Left lobe of liver (tissue), 2 donors: ENCODE measurements at regions not wholly inside any gene's neighbourhood (a gene's known extent, or its start where the extent isn't known, plus 50 kb on each side); places are given as distances from the start of the nearest gene placed in this dataset.

Experiments
- ATAC-seq: fragments of 200-7000 bp; cut with Tn5 transposase; one replicate; pipeline ENCODE4 v1.9.1; 2020; ENCODE audit warnings: mild to moderate bottlenecking, moderate library complexity
- DNase-seq: peaks from one replicate; pipeline ENCODE4 v3.0.0-alpha.2; 2020; ENCODE audit warnings: low spot score
- donor health status: DM: no; HTN: no; CAD: no; lungs with moderate emphysema.
- donor health status: DM: no; HTN: yes; CAD: no.

DNA sequence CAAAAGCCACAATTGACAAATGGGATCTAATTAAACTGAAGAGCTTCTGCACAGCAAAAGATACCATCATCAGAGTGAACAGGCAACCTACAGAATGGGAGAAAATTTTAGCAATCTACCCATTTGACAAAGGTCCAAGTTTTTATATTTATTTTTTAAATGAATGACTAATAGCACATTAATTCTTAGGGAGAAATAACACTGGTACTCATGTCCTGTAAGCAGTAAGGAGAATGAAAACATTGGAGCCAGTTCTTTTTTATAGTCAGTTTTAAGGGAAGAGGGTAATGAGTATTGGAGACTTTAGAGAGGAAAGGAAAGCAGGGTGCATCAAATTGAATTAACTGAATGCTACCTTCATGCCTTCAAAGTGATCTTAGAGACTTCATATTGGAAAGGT lies 404.7 kb upstream of the TGFBR2 start:
- ATAC-seq (no peak), DNase-seq (no peak)

DNA sequence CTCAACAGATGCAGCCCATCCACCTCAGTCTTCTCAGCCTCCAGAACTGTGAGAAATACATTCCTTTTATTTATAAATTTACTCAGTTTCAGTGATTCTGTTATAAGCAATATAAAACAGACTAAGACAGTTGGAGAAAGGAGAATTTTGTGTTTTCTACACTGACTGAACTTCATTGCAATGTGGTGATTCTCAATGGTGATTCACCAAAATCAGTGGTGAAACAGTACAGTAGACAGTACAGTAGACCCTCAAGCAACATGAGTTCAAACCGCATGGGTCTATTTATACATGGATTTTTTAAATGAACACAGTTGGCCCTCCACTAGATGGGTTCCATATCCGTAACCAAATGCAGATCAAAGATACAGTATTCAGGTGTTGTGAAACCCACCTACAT lies 403.1 kb upstream of the TGFBR2 start:
- ATAC-seq (no peak), DNase-seq (no peak)

DNA sequence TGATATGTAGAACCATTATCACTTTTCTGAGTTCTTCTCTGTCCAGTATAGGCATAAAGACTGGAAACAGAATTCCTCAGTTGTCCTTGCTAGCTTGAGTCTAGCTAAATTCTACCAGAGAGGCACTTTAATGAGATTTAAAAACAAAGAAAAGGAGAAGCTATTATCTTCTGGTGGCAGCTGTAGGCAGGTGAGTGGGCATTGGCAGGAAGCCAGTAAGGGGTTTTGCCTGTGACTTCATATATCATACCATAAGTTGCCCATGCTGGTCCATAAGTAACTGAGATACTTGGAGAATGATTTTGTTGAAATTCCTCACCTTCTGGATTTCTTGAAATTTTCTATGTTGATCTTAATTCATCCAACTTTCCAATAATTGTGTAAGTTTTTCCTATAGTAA lies 402.3 kb upstream of the TGFBR2 start:
- DNase-seq (no peak), ATAC-seq (no peak)

DNA sequence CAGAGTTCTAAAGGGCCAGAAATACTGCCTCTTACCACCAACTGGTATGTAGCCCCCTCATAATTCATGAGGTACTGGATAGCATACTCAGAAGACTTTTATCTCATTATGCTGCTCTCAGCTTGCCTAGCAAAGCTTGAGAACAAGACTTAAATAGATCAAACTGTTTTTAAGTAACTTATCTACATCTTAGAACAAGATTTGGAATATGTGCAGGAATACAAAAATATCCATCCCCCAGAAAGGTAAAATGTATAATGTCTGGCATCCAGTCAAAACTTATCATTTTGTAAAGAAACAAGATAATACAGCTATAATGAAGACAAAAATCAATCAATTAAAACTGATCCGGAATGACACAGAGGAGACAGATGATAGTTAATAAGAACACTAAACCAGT lies 400.4 kb upstream of the TGFBR2 start:
- DNase-seq (no peak), ATAC-seq (no peak)

DNA sequence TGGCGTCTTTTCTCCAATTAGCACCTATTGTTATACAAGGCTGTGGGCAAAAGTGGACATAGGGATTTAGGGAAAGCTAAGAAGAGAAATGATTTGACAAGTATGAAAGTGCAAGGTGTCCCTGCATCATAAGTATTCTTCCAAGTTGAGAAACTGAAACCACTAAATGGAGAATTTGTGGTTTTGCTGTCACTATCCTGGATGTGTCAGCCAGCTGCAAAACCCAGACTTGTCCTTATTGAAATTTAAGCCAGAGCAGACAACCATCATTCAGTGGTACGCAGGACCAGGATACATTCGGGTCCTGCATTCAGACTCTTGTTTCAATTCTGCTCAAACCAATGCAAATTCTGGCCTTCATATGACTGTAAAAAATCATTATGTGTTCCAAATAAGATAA lies 384.8 kb upstream of the TGFBR2 start:
- DNase-seq (no peak), ATAC-seq (no peak)

DNA sequence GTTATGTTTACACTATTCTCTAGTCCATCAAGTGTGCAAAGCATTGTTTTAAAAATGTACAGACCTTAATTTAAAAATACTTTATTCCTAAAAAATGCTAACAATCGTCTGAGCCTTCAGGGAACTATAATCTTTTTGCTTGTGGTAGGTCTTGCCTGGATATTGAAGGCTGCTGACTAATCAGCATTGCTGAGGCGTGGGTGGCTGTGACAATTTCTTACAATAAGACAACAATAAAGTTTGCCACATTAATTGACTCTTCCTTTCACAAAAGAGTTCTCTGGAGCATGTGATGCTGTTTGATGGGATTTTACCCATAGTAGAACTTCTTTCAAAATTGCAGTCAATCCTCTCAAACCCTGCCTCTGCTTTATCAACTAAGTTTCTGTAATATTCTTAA lies 384.0 kb upstream of the TGFBR2 start:
- DNase-seq = no peak
- ATAC-seq = no peak

DNA sequence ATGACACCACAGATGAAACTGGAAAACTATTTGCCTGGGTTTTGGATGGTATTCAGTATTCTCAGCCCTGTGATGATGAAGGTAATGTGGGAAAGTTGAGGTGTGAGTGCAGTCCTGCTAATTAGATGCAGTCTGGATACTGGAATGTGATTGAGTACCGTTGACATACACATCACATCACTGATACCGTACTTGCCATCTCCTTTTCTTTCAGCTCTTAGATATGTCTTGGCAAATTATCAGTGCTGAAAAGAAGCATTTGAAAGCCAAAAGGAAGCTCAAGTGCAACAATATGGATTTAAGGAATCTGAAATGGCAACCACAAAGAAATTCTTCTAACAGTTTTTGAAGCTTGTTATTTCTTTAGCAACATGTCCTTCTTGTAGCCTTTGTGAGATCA lies 381.4 kb upstream of the TGFBR2 start:
- no peak for ATAC-seq
- no peak for DNase-seq

DNA sequence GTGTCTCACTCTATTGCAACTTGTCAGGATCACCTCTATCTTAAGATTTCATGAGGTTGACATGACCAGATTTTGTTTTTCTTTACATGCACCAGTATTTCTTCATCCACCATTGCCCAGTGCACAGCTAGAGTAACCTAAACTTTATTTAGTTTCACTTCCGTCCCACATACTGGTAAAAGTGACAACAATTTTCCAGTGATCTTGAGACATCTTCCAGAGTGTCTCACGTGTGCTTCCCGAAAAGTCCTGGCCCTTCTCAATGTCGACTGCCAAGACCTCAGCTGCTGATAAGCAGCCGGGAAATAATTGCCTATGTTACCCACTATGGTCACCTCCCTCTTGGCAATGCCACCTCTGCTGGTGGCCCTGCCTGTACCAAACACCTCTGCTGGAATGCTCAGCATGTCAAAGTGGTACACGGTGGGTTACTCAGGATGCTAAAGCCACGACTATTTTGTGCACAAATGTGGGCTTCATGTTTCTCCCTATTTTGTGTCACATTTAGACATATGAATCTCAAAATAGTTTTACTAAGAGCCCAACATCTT lies 379.7 kb upstream of the TGFBR2 start:
- no peak for ATAC-seq
- DNase-seq = no peak

DNA sequence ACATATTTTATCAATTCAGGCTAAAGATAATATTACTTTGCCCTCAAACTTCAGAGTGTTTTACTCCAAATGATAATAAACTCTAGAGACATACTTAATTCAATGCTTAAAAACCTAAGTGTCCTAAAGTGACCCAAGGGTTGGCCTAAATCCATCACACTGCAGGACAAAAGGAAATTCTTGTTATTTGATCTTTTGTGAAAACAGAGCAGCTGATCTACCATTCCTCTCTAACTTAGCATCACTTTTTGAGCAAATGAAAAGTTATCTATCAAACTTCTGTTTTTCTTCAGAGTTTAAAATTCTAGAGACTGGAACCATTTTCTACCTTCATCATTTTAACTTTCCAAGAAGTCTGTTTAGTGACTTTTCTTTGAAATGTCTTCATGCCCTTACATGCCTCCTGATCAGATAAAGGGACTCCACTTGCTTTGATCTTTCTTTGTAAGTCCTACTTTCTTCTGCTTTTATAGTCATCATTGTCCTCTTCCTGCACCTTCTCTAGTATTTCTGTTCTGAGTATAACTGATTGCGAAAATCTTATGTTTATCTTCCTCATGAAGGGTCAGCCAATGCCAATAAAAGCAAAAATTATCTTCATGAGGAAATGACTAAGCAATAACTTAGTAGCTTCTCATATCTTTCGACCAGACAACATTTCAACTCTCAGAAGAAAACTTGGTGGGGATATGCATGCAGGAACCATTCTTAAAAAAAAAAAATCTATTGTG lies 378.7 kb upstream of the TGFBR2 start:
- ATAC-seq (peak; percentile 74), DNase-seq (no peak)

DNA sequence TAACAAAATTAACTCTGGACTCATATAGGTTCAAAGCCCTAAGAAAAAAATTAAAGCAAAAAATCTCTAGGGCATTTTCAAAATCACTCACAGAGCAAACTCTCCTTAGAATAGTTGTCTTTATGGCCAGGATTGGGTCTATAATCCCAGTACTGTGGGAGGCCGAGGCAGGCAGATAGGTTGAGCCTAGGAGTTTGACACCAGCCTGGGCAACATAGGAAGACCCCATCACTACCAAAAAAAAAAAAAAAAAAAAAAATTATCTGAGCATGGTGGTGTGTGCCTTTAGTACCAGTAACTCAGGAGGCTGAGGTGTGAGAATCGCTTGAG lies 378.1 kb upstream of the TGFBR2 start:
- DNase-seq (no peak), ATAC-seq (no peak)

DNA sequence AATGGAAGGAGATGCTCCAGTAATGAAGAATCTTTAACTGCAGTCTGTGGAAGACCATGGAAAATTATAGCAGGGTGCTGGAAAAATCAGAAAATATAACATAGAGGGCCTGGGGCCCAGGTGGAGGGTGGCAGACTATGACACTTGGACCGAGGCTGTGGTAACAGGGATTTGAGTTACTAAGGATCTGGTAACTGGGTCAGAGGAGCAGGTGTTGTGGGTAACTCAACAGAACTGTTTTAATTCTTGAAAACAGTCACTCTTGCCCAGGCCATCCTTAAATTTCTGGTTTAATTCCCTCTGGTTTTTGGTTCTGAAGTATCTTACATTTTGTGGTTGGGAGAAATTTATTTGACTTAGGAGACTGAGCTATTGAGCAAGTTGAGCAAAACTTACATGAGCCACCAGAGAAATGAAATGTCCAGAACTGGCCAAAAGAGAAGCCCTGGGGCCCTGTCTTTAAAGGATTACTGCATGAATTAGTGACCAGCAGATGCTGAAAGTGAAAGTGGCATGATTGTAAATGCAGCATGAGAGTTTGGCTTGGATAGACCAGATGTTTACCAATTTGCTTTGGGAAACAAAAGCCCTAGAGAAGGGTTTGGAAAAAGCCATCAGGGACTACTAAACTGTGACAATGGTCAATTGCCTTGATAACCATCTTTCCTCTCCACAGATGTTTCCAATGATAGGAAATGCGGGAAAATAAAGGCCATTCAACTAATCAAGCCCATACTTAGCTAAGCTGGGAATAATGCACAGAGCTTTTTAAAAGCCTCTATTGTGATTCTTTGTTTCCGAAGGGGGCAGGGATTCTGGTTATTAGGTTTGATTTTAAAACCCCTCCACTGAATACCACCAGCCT lies 374.9 kb upstream of the TGFBR2 start:
- DNase-seq = no peak
- peak; percentile 71 for ATAC-seq

DNA sequence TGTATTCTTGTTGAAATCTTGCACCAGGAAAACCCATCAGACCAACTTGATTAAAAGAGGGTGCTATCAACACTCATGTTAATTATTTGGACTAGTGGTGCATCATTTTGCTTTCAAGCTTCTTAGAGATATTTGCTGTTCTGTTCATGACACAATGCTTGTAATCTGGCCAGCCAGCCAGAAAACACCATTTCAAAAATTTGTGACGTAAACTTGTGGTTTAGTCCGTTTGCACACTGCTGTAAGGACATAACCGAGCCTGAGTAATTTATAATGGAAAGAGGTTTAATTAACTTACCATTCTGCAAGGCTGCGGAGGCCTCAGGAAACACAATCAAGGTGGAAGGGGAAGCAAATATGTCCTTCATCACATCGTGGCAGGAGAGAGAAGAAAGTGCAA lies 374.3 kb upstream of the TGFBR2 start:
- ATAC-seq = peak; percentile 25
- no peak for DNase-seq

DNA sequence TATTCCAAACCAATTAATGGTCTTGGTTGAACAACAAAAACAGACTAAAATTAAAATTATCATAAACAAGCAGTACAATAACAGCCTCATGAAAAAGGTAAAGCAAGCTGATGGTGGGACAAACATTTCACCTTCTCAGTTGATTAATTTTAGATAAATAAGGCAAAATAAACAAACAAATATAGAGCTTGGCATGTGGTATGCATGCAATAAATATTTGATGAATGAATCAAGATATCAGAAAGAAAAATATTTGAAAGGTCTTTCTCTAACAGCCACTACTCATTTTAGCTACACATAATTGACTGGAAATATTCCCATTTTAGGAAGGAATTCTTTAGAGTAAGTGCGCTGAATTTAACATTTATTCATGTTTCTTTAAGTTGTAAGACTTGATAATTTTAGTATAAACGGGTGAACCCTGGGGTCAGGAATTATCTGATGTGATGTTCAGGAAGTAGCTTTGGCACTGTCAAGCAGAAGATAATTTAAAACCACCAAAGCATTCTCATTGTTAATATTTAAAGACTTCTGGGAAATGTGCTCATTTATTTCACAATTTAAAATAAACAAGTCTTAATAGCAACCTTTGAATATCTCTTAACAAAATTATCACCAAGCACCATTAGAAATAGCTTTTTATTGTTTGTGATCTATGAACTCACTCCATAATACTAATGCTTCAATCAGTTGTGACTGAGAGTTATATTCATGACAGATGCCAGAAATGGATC lies 372.3 kb upstream of the TGFBR2 start:
- peak; percentile 72 for ATAC-seq
- no peak for DNase-seq

DNA sequence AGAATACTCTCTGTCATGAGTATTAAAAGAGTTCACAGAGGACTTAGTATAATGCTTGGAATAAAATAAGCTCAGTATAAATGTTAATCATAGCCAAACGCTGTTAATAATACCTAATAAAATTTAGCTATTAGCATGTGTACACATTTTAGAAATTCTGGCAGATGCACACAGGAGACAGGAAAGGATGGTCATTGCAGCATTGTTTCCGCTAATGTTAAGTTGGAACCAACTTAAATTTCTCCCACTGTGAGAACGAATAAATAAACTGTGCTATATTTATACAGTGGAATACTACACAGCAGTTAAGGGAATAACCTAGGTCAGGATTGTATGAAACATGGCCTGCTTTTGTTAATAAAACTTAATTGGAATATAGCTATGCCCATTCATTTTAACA lies 370.4 kb upstream of the TGFBR2 start:
- DNase-seq (no peak), ATAC-seq (no peak)

DNA sequence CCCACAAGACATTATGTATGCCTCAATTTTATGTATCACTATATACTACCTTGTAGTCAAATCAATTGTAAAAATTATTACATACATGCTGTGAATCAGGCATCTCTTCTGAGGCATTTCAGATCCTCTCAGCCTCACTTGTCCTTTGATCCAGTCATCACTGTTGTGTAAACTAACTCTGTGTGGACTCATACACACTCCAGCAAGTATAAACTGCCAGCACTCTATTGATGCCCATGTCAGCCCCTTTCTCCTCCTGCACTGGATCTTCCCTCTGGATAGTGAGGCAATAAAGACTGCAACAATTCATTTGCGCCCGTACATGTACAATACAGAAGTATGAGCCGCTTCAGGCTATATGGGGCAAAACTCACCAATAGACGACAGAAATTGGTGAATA lies 364.7 kb upstream of the TGFBR2 start:
- ATAC-seq (peak; percentile 99), DNase-seq (no peak)

DNA sequence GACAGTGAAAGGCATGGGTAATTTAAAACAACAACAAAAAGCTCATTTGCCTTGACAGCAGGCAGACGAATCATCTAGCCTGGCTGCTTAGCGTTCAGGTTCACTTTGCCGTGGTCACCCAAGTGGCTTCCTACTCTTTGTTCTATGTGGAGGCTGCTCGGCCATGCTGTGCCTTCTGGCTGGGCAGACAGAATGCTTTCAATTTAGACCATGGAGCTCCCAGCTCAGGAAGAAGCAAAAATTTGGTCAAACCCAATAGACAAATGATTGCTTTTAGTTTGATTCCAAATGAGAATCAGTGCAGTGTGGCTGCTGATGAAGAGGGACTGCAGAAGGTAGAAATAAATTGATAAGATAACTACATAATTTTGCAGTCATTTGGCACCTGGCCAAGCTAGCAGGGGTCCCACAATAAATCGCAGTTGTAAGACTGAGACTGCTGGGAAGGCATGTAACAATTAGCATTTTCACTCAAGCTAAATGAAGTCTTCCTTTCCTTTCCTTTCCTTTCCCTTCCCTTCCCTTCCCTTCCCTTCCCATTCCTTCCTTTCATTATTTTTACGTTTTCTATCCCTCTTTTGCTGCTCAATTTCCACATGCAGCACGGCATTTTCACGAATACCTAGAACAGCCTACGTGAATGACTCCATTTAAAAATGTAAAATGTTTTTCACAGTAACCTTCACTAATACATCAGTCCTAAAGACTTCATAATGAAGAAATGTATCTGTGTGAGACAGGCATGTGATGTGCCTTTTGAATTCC lies 360.4 kb upstream of the TGFBR2 start:
- DNase-seq = no peak
- ATAC-seq = no peak

DNA sequence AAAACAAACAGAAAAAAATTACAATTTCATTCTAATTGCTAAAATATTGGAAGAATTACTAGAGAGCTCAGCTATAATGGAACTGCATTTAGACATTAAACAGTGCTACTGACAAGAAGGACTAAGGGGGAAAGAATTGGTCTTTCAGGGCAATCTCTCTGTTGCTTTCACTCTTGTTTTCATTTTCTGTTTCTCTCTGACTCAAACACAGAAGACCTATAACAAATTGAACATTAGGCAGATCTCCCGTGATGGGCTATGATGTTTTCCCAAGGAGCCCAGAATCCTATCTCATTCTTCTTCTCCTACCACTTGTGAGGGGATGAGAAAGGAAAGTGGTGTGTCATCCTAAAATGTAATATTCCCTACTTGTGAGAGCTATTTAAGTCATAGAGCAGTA lies 358.0 kb upstream of the TGFBR2 start:
- DNase-seq (no peak), ATAC-seq (no peak)

DNA sequence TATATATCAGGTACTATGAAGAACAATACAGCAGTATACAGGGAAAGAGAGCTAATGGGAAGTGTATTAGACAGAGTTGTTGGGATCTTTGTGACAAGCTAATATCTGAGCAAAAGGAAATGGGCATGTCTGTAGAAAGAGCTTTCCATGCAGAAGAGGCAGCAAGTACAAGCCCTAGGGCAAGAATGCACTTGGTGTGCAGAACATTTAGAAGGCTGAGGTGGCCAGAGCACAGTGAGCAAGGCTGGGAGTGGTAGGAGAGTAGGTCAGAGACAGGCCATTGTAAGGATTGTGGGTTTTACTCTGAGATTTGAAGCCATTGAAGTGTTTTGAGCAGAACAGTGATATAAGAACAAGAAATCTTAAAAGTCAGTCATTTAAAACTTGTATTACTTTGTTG lies 353.9 kb upstream of the TGFBR2 start:
- ATAC-seq = no peak
- no peak for DNase-seq

DNA sequence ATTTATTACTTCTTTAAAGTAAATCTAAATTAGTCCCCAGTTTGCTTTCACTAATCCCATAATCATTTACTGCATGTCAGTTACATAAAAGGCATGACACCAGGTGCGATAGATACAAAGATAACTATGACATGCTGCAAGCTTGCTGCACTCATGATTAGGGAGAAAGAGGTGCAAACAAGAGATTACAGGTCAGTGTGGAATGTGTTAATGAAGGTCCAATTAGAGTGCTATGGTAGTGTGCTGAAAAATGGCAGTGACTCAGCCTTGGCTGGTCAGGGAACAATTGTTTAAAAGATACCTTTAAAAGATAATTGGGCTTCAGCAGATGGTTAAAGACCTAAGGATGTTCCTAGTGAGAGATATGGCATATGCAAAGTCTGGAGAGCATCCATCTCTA lies 352.6 kb upstream of the TGFBR2 start:
- no peak for ATAC-seq
- DNase-seq = no peak

DNA sequence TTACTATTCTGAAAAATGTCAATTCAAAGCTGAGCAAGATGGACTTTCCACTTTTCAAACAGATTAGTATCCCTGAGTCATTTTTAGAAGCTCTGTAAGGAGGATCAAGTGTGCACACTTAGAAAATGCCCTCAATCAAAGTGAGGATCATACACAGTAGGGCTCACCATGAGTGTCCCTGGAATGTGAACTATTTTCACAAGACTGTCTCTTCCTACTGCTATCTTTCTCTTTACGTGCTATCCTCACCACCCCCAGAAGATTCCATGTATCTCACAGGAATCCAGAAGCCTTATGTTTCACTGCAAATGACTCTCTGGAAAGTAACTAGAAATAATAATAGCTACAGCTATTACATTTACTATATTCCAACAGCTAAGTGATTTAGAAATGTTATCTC lies 349.9 kb upstream of the TGFBR2 start:
- DNase-seq (no peak), ATAC-seq (no peak)
